ENCODE measurements at regions not wholly inside any gene's neighbourhood (a gene's known extent, or its start where the extent isn't known, plus 50 kb on each side); places are given as distances from the start of the nearest gene placed in this dataset.
A peak's percentile ranks its signal among the peaks of the same experiment; 100 is the strongest.

DNA sequence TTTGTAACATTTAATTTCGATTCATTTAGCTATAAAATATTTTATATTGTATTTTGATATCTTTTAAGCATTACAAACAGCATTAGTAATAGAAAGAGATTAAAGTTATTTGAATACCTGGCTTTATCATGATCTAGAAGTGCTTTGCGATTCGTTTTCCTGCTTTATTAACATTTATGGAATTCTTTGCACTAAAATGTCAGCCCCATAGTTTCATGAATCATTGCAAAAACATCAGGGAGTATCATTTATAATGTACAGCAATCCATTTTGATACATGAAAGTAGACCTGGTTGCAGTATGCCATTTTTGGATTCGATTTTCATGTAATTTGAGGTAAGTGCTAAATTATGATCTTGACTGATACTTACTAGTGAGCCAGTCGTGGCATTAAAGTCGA is 108.0 kb upstream of the DPYD start:
- Histone ChIP-seq H3K9me3 (ENCODE audit: low read length) (no peaks in the 10 kb centered on the region), H3F3A (ENCODE audit: low read length, unreplicated experiment) (no peaks in the 10 kb centered on the region), H3K36me3 (ENCODE audit: low read depth, low read length) (no peaks in the 10 kb centered on the region), H3K9me2 (replicated peaks; ENCODE audit: low read length) (no peaks in the 10 kb centered on the region), H3K27ac (ENCODE audit: low read length) (peak overlapping the region; percentile 73), H3K27me3 (ENCODE audit: low read length) (no peaks in the 10 kb centered on the region), H2AFZ (ENCODE audit: low read length) (peak overlapping the region; percentile 76), H3K4me2 (ENCODE audit: low read length) (peak overlapping the region; percentile 84), H3K79me2 (ENCODE audit: low read length) (peaks cover 23% of the 10 kb centered on the region), H3K4me3 (ENCODE audit: low read length) (peak overlapping the region; percentile 71), H3K4me1 (ENCODE audit: insufficient read depth, low read length) (peaks cover 55% of the 10 kb centered on the region), H3K9ac (ENCODE audit: low read length) (peak overlapping the region; percentile 64), H4K20me1 (ENCODE audit: low read length) (no peaks in the 10 kb centered on the region)
- ATAC-seq, result peak; percentile 37
- ChIA-PET POLR2A (ENCODE audit: unreplicated experiment) (no interaction called here), CTCF (no interaction called here)
- no TSS peak for BruUV-seq (replicated peaks)
- peak; percentile 76 for DNase-seq
- TF ChIP-seq EZH2 (IDR thresholded peaks at IDR 0.05; ENCODE audit: low read length, unreplicated experiment), result no peak
- no peak for TF ChIP-seq EZH2phosphoT487 (IDR thresholded peaks at IDR 0.05; ENCODE audit: borderline replicate concordance, low read length)
- TF ChIP-seq, protein P1, sequence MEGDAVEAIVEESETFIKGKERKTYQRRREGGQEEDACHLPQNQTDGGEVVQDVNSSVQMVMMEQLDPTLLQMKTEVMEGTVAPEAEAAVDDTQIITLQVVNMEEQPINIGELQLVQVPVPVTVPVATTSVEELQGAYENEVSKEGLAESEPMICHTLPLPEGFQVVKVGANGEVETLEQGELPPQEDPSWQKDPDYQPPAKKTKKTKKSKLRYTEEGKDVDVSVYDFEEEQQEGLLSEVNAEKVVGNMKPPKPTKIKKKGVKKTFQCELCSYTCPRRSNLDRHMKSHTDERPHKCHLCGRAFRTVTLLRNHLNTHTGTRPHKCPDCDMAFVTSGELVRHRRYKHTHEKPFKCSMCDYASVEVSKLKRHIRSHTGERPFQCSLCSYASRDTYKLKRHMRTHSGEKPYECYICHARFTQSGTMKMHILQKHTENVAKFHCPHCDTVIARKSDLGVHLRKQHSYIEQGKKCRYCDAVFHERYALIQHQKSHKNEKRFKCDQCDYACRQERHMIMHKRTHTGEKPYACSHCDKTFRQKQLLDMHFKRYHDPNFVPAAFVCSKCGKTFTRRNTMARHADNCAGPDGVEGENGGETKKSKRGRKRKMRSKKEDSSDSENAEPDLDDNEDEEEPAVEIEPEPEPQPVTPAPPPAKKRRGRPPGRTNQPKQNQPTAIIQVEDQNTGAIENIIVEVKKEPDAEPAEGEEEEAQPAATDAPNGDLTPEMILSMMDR (conservative IDR thresholded peaks at IDR 0.05; ENCODE audit: low read depth, low read length), result no peak
- intact Hi-C loops (cut with micrococcal nuclease), result no loop called here

DNA sequence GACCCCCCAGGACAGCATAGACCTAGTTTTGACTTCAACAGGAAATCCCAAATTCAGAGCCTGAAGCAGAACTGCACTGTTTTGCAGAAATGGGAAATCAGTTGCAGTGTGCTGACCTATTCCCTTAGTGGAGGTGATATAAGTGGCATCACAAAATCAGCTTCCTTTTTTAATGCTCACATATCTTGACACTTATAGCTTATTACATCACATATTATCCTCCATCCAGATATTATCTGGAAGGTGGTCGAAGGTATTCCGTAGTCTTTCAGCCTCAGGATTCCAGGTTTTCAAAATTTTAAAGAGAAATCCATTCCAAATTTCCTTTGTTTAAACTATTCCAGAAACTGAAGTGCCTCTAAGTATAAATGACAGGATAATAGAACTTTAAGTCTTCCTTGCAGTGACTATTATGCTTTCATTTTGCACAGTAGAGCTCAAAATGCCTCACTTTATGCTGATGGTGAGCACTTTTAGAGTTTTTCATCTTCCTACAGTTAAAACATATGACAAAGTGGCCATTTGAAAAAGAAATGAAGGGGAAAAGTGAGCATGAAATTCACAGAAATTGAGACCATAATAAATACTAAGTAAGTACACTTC is 106.4 kb upstream of the DPYD start:
- Histone ChIP-seq H2AFZ (ENCODE audit: low read length) (peak overlapping the region; percentile 71), H3K9me2 (replicated peaks; ENCODE audit: low read length) (no peaks in the 10 kb centered on the region), H3K79me2 (ENCODE audit: low read length) (peaks cover 16% of the 10 kb centered on the region), H3K9me3 (ENCODE audit: low read length) (no peaks in the 10 kb centered on the region), H3K36me3 (ENCODE audit: low read depth, low read length) (no peaks in the 10 kb centered on the region), H3K4me3 (ENCODE audit: low read length) (no peak overlapping the region), H3K27me3 (ENCODE audit: low read length) (no peaks in the 10 kb centered on the region), H3K4me2 (ENCODE audit: low read length) (peak overlapping the region; percentile 45), H3K4me1 (ENCODE audit: insufficient read depth, low read length) (peaks cover 45% of the 10 kb centered on the region), H3K27ac (ENCODE audit: low read length) (no peak overlapping the region), H4K20me1 (ENCODE audit: low read length) (no peaks in the 10 kb centered on the region), H3F3A (ENCODE audit: low read length, unreplicated experiment) (no peaks in the 10 kb centered on the region), H3K9ac (ENCODE audit: low read length) (no peak overlapping the region)
- ATAC-seq (no peak), DNase-seq (peak; percentile 23)
- TF ChIP-seq, protein P1 (conservative IDR thresholded peaks at IDR 0.05; ENCODE audit: low read depth, low read length), result no peak
- no peak for TF ChIP-seq EZH2 (IDR thresholded peaks at IDR 0.05; ENCODE audit: low read length, unreplicated experiment)
- TF ChIP-seq EZH2phosphoT487 (IDR thresholded peaks at IDR 0.05; ENCODE audit: borderline replicate concordance, low read length), result no peak
- ChIA-PET POLR2A (ENCODE audit: unreplicated experiment) (interaction anchor here (0.7 kb wide), 2 partner anchors 267 to 355 kb away, joined by 4 to 6 read pairs; no protein-coding TSS in a partner anchor), CTCF (no interaction called here)
- BruUV-seq (replicated peaks), result TSS peak; percentile 53
- intact Hi-C loops (cut with micrococcal nuclease), result no loop called here

DNA sequence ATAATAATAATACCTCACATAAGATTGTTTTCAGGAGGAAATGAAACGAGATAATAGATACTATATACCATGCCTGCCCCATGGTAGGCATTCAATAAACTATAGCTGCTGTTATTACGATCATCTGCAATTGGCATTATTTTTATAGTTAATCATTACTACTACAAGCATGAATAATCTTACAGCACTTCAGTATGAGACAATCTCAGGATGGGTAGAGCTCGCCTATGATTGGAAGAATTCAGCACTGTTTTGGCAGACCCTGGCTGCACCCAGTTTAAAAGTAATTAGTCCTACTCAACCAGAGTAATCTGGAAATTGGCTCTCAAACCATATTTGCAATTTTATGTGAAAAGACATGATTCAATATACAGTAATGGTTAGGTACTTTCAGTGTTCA is 105.0 kb upstream of the DPYD start:
- peaks cover 6% of the 10 kb centered on the region; the same call in 1 of the 2 replicates for H3K79me2 ChIP-seq (ENCODE audit: low read length)
- POLR2A ChIA-PET (ENCODE audit: unreplicated experiment), result no interaction called here

More for the DNA sequence above, 105.0 kb upstream of the DPYD start:
- H4K20me1 ChIP-seq (ENCODE audit: low read length), result no peaks in the 10 kb centered on the region
- ATAC-seq (no peak), DNase-seq (no peak)
- no peak overlapping the region for H3K4me3 ChIP-seq (ENCODE audit: low read length)
- no peaks in the 10 kb centered on the region for H3K9me2 ChIP-seq (replicated peaks; ENCODE audit: low read length)
- peaks cover 32% of the 10 kb centered on the region for H3K4me1 ChIP-seq (ENCODE audit: insufficient read depth, low read length)
- H2AFZ ChIP-seq (ENCODE audit: low read length), result no peak overlapping the region
- intact Hi-C loops (cut with micrococcal nuclease), result no loop called here
- no peaks in the 10 kb centered on the region for H3F3A ChIP-seq (ENCODE audit: low read length, unreplicated experiment)
- H3K27ac ChIP-seq (ENCODE audit: low read length), result no peak overlapping the region
- BruUV-seq (replicated peaks), result no TSS peak
- CTCF ChIA-PET, result no interaction called here
- no peaks in the 10 kb centered on the region for H3K36me3 ChIP-seq (ENCODE audit: low read depth, low read length)
- no peaks in the 10 kb centered on the region for H3K27me3 ChIP-seq (ENCODE audit: low read length)
- TF ChIP-seq EZH2phosphoT487 (IDR thresholded peaks at IDR 0.05; ENCODE audit: borderline replicate concordance, low read length) (no peak), EZH2 (IDR thresholded peaks at IDR 0.05; ENCODE audit: low read length, unreplicated experiment) (no peak)
- no peaks in the 10 kb centered on the region for H3K9me3 ChIP-seq (ENCODE audit: low read length)
- no peak overlapping the region for H3K4me2 ChIP-seq (ENCODE audit: low read length)
- no peak overlapping the region for H3K9ac ChIP-seq (ENCODE audit: low read length)
